ENCODE measurements at regions not wholly inside any gene's neighbourhood (a gene's known extent, or its start where the extent isn't known, plus 50 kb on each side); places are given as distances from the start of the nearest gene placed in this dataset.

GRCh38 chr1:56426587-56427381 lies 152.6 kb downstream of the PLPP3 start:
- H3K9me3 ChIP-seq (ENCODE audit: severe bottlenecking): no peaks in the 10 kb centered on the region
- no peak for ATAC-seq (ENCODE audit: low read depth)
- no peaks in the 10 kb centered on the region for H3K4me1 ChIP-seq (ENCODE audit: insufficient read depth, poor library complexity, severe bottlenecking)
- H3K27me3 ChIP-seq (ENCODE audit: insufficient read depth, poor library complexity, severe bottlenecking): no peaks in the 10 kb centered on the region
- no peak overlapping the region for H3K4me3 ChIP-seq (ENCODE audit: severe bottlenecking)
- TF ChIP-seq CTCF (IDR thresholded peaks at IDR 0.05; ENCODE audit: poor library complexity, severe bottlenecking): no peak
- no peak for DNase-seq (ENCODE audit: low spot score)
- no peak overlapping the region for H3K27ac ChIP-seq (ENCODE audit: poor library complexity, severe bottlenecking)
- H3K36me3 ChIP-seq (ENCODE audit: low read depth): no peaks in the 10 kb centered on the region

- no peak overlapping the region for H3K4me3 ChIP-seq (ENCODE audit: severe bottlenecking)
Observed at GRCh38 chr1:56425494-56426037, 153.8 kb downstream of the PLPP3 start.

GRCh38 chr1:56424744-56425493 lies 154.4 kb downstream of the PLPP3 start:
- Histone ChIP-seq H3K9me3 (ENCODE audit: severe bottlenecking) (no peaks in the 10 kb centered on the region), H3K36me3 (ENCODE audit: low read depth) (no peaks in the 10 kb centered on the region), H3K27me3 (ENCODE audit: insufficient read depth, poor library complexity, severe bottlenecking) (no peaks in the 10 kb centered on the region), H3K4me3 (ENCODE audit: severe bottlenecking) (no peak overlapping the region), H3K4me1 (ENCODE audit: insufficient read depth, poor library complexity, severe bottlenecking) (no peaks in the 10 kb centered on the region), H3K27ac (ENCODE audit: poor library complexity, severe bottlenecking) (no peak overlapping the region)
- TF ChIP-seq CTCF (IDR thresholded peaks at IDR 0.05; ENCODE audit: poor library complexity, severe bottlenecking): no peak
- ATAC-seq (ENCODE audit: low read depth) (peak; percentile 48; the same call in 2 of the 3 replicates), DNase-seq (ENCODE audit: low spot score) (no peak)

More at GRCh38 chr1:56425494-56426037, 153.8 kb downstream of the PLPP3 start:
- H3K27me3 ChIP-seq (ENCODE audit: insufficient read depth, poor library complexity, severe bottlenecking): no peaks in the 10 kb centered on the region
- H3K36me3 ChIP-seq (ENCODE audit: low read depth): no peaks in the 10 kb centered on the region
- DNase-seq (ENCODE audit: low spot score) (no peak), ATAC-seq (ENCODE audit: low read depth) (no peak)
- H3K27ac ChIP-seq (ENCODE audit: poor library complexity, severe bottlenecking): no peak overlapping the region
- H3K4me1 ChIP-seq (ENCODE audit: insufficient read depth, poor library complexity, severe bottlenecking): no peaks in the 10 kb centered on the region
- no peak for TF ChIP-seq CTCF (IDR thresholded peaks at IDR 0.05; ENCODE audit: poor library complexity, severe bottlenecking)
- H3K9me3 ChIP-seq (ENCODE audit: severe bottlenecking): no peaks in the 10 kb centered on the region

GRCh38 chr1:56423716-56424115 lies 155.6 kb downstream of the PLPP3 start:
- ATAC-seq (ENCODE audit: low read depth) (no peak), DNase-seq (ENCODE audit: low spot score) (no peak)
- TF ChIP-seq CTCF (IDR thresholded peaks at IDR 0.05; ENCODE audit: poor library complexity, severe bottlenecking): no peak
- Histone ChIP-seq H3K27me3 (ENCODE audit: insufficient read depth, poor library complexity, severe bottlenecking) (no peaks in the 10 kb centered on the region), H3K27ac (ENCODE audit: poor library complexity, severe bottlenecking) (no peak overlapping the region), H3K4me3 (ENCODE audit: severe bottlenecking) (no peak overlapping the region), H3K9me3 (ENCODE audit: severe bottlenecking) (no peaks in the 10 kb centered on the region), H3K36me3 (ENCODE audit: low read depth) (no peaks in the 10 kb centered on the region), H3K4me1 (ENCODE audit: insufficient read depth, poor library complexity, severe bottlenecking) (no peaks in the 10 kb centered on the region)

Data from RWPE2 (cell line).